Ishikawa (cell line): ENCODE measurements at regions not wholly inside any gene's neighbourhood (a gene's known extent, or its start where the extent isn't known, plus 50 kb on each side); places are given as distances from the start of the nearest gene placed in this dataset.

Experiments used
- EP300 ChIP-seq: IDR thresholded peaks from 2 replicates; pipeline ENCODE4 v1.6.1; 2012; ENCODE audit warnings: borderline replicate concordance
- FOXM1 ChIP-seq: IDR thresholded peaks from 2 replicates; pipeline ENCODE4 v1.6.1; 2012; ENCODE audit warnings: low read depth, borderline replicate concordance
- TF ChIP-seq, protein P1 (sequence below): IDR thresholded peaks from 2 replicates; pipeline ENCODE4 v1.6.1; 2012
- TF ChIP-seq, protein P2 (sequence below): IDR thresholded peaks from 2 replicates; pipeline ENCODE4 v1.6.1; 2012; ENCODE audit warnings: low read depth, mild to moderate bottlenecking

DNA sequence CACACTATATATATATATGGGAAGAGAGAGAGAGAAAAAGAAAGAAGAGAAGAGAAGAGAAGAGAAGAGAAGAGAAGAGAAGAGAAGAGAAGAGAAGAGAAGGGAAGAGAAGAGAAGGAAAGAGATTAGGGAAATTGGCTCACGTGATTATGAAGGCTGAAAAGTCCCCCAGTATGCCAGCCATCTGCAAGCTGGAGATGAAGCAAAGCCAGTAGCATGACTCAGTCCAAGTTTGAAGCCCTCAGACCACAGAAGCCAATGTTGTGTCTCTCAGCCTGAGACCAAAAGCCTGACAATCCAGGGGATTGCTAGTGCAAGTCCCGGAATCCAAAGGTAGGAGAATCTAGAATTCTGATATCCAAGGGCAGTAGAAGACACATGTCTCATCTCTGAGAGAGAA, 206.3 kb upstream of the PRSS1 start:
- TF ChIP-seq FOXM1 (no peak), EP300 (no peak)
- TF ChIP-seq, protein P1, sequence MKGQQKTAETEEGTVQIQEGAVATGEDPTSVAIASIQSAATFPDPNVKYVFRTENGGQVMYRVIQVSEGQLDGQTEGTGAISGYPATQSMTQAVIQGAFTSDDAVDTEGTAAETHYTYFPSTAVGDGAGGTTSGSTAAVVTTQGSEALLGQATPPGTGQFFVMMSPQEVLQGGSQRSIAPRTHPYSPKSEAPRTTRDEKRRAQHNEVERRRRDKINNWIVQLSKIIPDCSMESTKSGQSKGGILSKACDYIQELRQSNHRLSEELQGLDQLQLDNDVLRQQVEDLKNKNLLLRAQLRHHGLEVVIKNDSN, result no peak
- TF ChIP-seq, protein P2, sequence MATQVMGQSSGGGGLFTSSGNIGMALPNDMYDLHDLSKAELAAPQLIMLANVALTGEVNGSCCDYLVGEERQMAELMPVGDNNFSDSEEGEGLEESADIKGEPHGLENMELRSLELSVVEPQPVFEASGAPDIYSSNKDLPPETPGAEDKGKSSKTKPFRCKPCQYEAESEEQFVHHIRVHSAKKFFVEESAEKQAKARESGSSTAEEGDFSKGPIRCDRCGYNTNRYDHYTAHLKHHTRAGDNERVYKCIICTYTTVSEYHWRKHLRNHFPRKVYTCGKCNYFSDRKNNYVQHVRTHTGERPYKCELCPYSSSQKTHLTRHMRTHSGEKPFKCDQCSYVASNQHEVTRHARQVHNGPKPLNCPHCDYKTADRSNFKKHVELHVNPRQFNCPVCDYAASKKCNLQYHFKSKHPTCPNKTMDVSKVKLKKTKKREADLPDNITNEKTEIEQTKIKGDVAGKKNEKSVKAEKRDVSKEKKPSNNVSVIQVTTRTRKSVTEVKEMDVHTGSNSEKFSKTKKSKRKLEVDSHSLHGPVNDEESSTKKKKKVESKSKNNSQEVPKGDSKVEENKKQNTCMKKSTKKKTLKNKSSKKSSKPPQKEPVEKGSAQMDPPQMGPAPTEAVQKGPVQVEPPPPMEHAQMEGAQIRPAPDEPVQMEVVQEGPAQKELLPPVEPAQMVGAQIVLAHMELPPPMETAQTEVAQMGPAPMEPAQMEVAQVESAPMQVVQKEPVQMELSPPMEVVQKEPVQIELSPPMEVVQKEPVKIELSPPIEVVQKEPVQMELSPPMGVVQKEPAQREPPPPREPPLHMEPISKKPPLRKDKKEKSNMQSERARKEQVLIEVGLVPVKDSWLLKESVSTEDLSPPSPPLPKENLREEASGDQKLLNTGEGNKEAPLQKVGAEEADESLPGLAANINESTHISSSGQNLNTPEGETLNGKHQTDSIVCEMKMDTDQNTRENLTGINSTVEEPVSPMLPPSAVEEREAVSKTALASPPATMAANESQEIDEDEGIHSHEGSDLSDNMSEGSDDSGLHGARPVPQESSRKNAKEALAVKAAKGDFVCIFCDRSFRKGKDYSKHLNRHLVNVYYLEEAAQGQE, result no peak
